Cardiac septum (tissue), 1 donor: ENCODE measurements at regions not wholly inside any gene's neighbourhood (a gene's known extent, or its start where the extent isn't known, plus 50 kb on each side); places are given as distances from the start of the nearest gene placed in this dataset.

Source experiments
- DNase-seq: peaks from one replicate; pipeline ENCODE4 v3.0.0-alpha.2; 2020; ENCODE audit warnings: low spot score
- intact Hi-C: fragments of 100-400 bp; cut with DNase I; formaldehyde crosslinking; loops from one replicate; pipeline ENCODE4 v1.14.0; 2022
- donor health status: DM: no; HTN: no; CAD: no.

- DNase-seq = no peak
- intact Hi-C loops = no loop called here
Observed at GRCh38 chr12:115332945-115333344, 649.0 kb upstream of the TBX3 start.

DNA sequence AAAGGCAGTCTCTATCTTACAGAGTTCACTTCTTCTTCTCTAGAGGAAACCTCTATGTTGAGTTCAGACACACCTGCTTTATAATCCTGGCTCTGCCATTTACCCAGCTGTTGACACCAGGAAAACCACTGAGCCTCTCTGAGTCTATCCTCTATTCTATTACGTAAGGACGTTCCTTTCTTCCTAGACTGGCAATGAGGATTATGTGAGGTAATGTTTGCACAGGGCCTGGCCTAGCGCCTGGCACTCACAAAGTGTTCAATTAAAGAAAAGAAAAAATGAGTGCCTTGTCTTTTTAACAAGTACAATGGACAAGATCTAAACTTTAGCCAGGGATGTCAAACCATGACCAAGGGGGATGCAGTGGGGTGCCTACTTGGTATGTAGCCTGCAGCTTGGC, 641.9 kb upstream of the TBX3 start:
- intact Hi-C loops = no loop called here
- DNase-seq = no peak

DNA sequence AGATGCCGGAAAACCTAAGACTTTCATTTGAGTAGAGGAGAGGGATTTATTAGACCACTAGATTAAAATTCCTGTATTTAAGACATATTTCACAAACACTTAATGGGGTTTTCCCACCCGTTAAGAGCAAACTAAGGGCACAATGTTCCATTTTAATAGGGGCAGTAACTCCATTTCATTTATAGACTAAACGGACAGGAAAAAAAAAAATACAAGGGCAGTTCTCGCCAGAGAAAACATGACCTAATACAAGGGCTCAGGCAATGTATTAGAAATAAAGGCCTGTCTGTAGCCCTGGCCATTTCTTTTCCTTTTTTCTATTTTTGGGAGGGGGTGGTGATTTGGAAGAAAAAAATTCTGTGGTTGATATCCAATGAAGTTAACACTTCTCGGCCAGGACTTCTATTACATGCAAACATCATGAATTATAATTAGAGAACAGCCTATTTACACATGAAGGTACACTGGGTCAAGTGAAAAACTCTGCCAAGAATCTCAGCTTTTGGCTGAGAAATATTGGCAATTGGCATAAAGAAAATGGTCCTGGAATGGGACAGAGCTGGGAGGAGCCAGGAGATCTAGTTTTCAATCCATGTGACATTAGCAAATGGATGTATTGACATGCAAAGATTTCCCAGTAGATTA, 641.1 kb upstream of the TBX3 start:
- no peak for DNase-seq
- intact Hi-C loops = no loop called here

GRCh38 chr12:115323223-115323905, 639.4 kb upstream of the TBX3 start:
- intact Hi-C loops = no loop called here
- DNase-seq = no peak

GRCh38 chr12:115322275-115322674, 638.3 kb upstream of the TBX3 start:
- no peak for DNase-seq
- intact Hi-C loops = no loop called here

DNA sequence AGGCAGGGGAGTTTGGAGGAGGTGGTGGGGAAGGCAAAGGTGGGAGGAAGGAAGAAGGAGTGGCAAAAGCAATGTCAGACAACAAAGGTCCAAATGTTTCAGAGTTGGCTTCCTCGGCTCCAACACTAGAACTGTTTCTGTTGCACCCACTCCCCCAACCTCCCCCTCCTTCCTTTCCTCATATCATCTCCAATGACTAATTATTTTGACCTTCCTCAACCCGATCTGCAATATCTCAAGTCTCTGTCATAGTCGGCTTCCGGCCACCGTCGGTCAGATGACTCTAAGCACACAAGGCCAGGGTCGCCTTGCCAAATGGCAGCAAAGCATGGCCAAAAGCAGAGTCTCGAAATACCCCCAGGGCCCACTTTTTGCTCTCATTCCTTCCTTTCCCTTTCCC, 637.0 kb upstream of the TBX3 start:
- intact Hi-C loops = no loop called here
- DNase-seq = no peak

- intact Hi-C loops = no loop called here
- no peak for DNase-seq
Observed at GRCh38 chr12:115320451-115320850, 636.5 kb upstream of the TBX3 start.

GRCh38 chr12:115319446-115320040, 635.6 kb upstream of the TBX3 start:
- intact Hi-C loops = no loop called here

GRCh38 chr12:115313929-115314328, 630.0 kb upstream of the TBX3 start:
- DNase-seq = no peak
- intact Hi-C loops = no loop called here

More at GRCh38 chr12:115319446-115320040, 635.6 kb upstream of the TBX3 start:
- no peak for DNase-seq

DNA sequence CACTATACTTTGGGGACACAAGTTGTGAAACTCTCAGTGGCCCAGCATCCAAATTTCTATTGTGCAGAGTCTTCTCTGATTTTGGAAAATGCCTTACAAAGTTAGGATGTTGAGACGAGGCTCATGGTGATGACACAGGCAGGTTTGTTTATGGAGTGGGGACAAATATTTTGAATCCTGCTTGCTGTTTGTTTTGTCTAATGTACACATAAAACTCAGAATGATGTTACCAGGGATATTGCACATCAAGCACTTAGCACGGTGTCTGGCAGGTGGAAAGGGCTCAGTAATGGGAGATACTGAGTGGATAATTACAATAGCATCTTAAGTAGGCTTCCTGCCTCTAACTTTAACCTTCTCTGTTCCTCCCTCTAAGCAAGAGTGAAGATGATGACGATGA, 628.9 kb upstream of the TBX3 start:
- intact Hi-C loops = no loop called here

DNA sequence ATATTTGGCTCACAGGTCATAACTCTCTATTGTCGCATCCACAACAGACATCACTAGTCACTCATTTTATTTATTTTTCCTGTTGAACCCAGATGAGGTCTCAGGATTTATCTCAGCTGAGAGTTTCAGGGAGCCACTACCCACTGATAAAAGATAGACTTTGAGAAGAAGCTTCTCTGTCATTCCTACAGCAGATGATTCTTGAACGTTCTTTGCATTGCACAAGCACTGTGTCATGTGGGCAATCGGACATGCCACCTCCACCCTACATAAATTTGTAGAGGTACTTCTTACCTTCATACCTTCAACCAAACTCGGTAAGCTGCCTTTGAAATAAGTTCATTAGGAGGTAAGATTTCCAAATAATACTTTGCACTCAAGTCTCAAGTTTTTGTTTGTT, 627.9 kb upstream of the TBX3 start:
- intact Hi-C loops = no loop called here
- no peak for DNase-seq

More for the DNA sequence above, 628.9 kb upstream of the TBX3 start:
- DNase-seq = no peak

DNA sequence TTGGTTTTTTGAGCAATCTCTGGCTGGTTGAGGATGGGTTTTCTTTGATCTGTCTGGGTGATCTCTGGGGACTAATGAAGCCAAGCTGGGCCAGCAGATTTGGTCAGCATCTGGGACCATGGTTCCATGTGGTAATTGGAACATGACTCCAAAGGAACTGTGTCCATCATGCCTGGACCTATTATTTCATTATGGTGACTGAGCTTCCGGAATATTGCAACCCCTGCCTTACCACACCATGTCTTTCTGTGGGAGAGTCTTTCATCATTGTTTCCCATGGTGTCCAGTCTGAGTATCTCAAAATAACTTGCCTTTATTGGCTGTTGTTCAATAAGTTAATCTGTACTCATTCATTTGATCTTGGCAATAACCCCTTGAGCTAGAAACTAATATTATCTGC, 624.9 kb upstream of the TBX3 start:
- no peak for DNase-seq
- intact Hi-C loops = no loop called here

DNA sequence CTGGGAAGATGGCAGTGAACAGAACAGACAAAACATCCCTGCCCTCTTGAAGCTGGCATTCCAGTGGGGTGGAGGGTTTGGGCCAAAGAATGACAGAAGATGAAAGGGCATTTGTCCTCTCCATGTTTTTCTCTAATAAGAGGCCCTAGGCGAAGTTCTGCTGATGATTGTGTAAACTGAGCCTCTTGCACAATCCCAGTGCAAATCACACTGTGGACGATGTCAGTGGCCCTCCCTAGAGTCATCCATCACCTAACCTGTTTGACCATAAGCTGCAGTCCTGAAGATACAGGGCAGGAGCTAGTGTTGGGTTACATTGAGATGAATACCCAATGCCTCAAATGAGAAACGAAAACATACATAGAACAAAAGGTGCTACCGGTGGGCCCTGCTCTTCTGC, 622.4 kb upstream of the TBX3 start:
- intact Hi-C loops = no loop called here
- no peak for DNase-seq

GRCh38 chr12:115305867-115306266, 621.9 kb upstream of the TBX3 start:
- no peak for DNase-seq
- intact Hi-C loops = no loop called here

DNA sequence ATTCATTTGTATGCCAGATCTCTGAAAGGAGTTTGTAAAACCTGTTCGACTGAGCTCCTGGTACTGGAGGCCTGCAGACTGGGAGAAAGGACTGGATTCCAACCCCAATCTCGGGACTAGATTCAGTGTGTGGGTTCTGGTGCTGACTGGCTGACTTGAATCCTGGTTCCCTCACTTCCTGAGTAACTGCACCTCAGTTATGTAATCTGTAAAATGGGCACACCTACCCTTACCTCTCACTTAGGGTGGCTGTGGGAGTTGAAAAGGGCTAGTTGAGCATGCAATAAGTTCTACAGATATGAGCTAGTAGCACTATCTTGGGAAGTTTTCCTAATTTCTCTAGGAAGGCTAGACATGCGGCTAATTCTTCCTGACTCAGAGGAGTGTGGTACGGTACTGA, 621.3 kb upstream of the TBX3 start:
- intact Hi-C loops = no loop called here
- no peak for DNase-seq

DNA sequence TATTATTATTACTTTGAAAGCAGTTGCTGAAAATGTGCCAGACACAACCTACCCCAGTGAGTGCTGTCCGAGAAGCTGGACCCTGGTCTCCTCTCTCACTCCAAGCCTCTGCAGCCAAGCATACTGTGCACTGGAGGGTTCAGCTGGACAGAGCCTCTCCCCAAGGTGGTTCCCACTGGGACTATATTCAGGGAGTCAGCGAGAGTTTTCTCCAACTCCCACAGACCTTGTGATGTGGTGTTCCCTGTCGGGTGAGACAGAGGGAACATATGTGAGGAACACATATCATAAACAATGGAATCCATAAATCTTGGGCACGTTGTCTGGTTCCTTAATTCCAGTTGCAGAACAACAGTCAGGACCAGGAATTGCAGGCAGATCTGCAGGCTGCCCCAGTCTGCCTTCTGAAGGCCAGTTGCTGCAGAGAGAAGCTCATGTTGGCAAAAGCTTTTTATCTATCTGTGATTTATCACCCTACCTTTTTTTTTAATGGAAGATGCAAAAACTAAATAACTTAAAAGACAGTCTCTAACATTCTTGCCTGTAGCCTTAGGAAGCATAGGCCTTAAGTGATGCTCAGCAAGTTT, 619.8 kb upstream of the TBX3 start:
- intact Hi-C loops = no loop called here
- DNase-seq = no peak

GRCh38 chr12:115297445-115297844, 613.5 kb upstream of the TBX3 start:
- no peak for DNase-seq
- intact Hi-C loops = no loop called here

GRCh38 chr12:115296613-115297198, 612.7 kb upstream of the TBX3 start:
- DNase-seq = no peak
- intact Hi-C loops = no loop called here

DNA sequence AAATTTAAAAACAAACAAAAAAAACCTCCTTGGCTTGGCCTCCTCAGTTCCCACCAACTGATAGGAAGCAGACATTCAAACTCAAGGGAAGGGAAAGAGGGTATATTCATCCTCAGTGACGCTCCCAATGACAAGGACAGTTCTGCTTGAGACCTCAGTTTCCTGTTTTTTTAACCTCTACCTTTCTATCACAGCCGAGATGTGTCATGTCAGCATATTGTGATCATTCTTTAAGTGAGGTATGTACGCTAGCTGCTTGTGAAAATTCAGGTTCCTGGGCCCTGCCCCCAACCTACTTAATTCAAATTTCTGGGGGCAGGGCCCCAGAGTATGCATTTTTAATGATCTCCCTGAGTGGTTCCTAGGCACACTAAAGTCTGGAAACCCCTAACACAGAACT, 611.9 kb upstream of the TBX3 start:
- intact Hi-C loops = no loop called here
- DNase-seq = no peak

DNA sequence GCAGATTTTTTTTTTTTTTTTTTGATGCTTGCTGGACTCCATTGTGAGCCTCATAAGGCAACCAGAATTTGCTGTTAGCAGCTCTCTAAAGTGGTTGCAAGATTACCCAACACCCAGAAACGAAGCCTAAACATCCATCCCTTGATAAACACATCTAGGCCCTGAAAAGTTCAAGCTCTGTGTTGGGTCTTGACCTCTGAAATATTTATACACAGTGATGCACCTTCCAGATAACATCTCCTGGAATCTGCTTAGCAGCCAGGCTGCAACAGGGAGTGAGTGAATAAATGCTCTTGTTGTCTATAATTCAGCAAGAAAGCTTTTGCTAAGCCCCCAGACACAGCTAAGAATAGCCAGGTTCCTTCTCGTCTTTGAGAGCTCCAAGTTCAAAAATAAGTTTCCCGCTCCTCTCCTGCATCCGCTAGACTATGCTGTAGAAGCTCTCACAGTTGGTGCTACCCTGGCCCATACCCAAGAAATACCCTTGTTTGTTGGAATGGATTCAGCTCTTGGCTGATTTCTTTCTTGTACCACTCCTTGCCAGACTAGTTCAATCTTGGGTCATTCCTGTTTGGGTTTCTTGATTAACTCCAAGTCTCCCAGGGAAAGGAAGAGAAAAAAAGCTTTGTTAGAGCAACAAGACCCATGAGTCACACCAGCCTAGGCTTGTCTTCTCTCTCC, 610.6 kb upstream of the TBX3 start:
- intact Hi-C loops = no loop called here
- DNase-seq = no peak
